ENCODE measurements at regions not wholly inside any gene's neighbourhood (a gene's known extent, or its start where the extent isn't known, plus 50 kb on each side); places are given as distances from the start of the nearest gene placed in this dataset.

DNA sequence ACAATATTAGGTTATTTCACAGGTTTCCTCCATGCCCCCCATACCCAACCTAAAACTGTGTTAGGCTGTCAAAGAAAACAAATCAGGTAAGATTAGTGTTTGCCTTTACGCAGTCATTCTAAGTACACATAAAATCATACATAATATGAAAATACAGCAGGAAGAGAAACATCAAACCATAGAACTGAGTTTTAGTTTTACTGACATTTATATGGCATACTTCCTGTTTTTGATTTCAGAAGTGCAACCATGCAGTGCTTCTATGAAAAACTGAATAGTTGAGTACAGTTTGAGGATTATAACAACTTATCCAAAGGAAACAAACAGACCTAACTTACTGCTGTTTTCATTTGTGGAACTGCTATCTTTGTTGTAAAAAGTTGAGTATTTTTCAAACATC is 91.3 kb downstream of the KCNRG start:
- no peak for DNase-seq

GRCh38 chr13:50107205-50107604 is 92.0 kb downstream of the KCNRG start:
- DNase-seq = no peak

DNA sequence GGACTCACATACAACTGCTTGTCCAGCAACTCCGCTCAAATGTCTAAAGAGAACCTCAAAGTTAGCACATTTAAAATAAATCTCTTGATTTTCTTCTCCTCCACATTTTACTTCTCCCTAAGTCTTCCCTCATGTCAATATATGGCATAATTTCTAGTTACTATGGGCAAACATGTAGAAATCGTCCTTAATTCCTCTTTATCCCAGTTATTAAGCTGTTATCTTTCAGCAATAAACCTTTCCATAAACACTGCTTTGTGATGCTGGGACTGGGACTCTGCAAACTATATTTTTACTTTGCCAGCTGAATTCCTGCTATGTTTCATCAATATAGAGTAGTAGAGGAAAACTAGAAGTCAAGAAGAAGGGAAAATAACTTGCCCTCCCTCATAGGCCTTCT is 99.7 kb downstream of the KCNRG start:
- DNase-seq = no peak

- DNase-seq = no peak
These were observed 100.5 kb downstream of the KCNRG start for GRCh38 chr13:50115695-50116094.

- peak; percentile 57 to 72 for DNase-seq
These were observed 101.3 kb downstream of the KCNRG start for GRCh38 chr13:50116430-50116973.

- DNase-seq = no peak
These were observed 104.3 kb downstream of the KCNRG start for GRCh38 chr13:50119591-50119990.

- DNase-seq = peak; percentile 55 to 62
These were observed 107.2 kb downstream of the KCNRG start for GRCh38 chr13:50122455-50122854.

GRCh38 chr13:50123002-50123401 is 107.8 kb downstream of the KCNRG start:
- no peak for DNase-seq

DNA sequence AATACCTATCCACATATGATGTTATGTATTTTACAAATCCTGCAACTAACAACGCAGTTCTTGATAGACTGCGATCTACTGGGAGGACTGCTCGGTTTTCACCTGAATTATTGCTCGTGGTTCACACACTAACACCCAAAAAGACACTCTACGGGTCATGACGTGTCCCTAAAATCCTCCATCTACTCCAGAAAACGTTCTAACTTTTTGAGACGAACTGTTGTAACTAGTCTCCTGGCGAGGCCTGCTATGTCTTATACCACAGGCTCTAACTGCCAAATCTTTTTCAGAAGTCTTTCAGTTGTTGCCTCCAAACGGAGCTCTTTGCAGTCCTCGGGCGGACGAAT is 108.2 kb downstream of the KCNRG start:
- DNase-seq = no peak

DNA sequence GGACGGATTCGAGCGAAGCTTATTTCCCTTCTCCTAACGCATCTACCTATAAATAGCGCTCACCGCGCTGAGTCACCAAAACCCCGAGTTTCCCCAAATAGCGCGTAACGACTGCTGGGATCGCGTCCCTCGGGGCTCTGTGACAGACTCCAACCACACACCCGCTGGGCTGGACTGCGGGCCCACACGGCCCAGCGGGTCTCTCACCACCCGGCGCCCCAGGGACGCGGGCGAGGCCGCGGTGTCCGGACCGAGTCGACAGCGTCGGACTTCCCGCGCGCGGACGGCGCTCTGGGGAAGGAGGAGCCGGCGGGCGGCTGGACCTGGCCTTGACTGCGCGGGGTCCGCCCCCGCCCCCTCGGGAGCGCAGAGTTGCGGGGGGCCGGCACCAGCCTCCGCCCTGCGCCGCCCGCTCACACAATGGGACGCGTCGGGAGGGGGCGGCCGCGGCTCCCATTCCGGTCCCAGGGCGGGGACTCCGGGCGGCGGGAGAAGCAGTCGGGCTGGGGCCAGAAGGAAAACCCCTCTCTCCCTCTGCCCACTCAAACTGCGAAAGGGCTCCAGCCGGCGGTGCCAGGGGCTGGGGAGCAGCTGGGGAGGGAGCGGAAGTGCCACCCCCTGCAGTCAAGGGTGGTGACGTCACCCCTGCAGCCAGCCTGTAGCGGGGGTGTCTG is 108.8 kb downstream of the KCNRG start:
- DNase-seq = peak; percentile 96 to 98

DNA sequence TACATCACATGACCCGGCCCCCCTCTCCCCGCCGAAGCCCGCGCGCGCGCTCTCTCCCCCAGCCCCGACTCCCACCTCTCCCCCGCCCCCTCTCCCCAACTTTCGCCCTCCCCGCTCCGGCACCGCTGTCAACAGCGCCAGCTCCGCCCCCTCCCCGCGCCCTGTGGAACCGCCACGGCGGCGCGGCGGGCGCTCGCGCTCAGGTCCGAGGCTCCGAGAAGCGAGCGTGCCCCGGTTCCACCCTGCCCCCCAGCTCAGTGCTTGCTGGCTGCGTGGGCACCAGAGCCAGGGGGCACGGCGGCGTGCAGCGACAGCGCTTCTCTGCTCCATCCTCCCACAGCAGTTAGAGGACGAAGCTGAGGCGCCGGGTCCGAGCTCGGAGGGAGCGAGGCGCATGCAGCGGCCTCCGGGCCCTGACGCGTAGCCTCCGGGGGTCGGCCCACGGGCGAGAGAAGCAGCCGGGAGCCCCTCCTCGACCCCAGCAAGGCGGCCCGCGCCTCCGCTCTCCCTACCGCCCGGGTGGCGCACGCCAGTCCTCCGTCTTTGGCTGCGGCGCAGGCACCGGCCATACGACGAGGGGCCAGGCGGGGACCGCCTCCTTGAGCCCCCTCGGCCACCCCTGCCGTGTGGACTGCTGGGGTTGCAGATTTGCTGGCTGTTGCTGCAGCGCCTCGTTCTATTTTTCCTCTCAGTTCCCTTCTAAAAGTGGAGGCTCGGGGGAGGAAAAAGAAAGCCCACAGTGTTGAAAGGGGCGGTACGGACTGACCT is 109.5 kb downstream of the KCNRG start:
- DNase-seq = peak; percentile 50 to 59

GRCh38 chr13:50125304-50125553 is 110.0 kb downstream of the KCNRG start:
- no peak for DNase-seq

- peak; percentile 95 to 99 for DNase-seq
These were observed 110.5 kb downstream of the KCNRG start for GRCh38 chr13:50125554-50126262.

DNA sequence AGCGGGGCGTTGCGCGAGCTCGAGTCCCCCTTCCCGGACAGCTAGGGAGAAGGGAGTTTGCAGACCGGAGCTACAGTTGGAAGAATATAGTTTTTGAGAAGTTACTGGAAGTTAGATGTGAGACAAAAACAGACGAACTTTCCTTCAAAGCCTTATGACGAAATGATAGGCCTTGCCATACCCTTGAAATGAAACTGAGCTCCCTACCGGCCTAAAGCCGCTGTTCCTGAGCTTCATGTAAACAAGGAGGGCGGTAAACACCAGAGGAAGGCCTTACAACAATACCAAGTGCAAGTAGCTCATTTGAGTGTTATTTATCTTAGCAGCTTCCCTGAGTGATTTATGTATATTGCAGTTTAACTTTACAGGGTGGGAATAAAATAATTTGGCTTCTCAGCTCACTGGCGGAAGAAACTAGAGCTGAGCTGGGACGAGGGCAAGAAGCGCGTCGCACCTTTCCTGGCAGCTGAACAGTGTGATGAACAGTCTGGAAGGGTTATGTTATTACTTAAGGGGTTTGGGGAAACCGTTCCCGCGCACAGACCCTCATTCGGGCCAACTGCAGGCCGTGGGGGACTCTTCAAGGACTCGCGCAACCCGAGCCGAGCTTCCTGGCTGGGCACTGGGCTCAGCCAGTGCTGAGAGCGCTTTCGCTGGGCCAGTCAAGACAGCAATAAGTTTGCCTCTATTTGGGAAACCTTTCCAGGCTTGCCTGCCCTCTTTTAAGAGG is 111.2 kb downstream of the KCNRG start:
- DNase-seq = peak; percentile 58 to 61

DNA sequence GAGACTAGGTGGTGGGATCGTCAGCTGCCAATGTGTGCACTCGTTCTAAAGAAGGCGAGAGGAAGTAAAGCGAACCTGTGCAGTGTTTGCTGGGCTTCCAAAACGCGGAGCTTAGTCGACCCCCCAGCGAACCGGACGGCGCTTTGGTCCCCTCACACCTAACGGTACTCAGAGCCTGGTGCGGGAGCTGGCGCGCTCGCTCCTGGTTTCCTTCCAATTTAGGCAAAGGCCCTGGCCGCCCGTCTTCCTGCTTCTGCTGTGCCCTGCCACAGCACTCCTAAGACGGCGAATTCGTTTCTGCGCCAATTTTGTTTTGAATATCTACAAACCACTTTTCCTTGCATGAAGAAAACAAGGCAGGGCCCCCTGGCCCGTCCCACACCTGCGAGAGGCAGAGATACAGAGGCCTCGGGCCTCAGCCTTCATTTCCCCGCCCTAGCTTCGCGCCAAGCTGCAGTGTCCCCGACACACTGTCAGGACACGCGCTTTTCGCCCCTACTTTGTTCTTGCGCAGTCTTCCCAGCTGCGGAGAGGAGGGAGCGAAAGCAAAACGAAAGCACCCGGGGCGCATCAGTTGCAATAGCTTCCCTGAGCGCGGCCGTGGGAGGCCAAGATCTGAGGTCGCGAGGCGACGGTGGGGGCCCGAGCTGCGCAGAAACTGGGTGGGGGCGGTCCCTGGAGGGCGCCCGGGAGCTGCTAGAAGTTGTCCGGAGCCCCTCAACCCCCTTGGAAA is 111.9 kb downstream of the KCNRG start:
- peak; percentile 75 to 81 for DNase-seq

DNA sequence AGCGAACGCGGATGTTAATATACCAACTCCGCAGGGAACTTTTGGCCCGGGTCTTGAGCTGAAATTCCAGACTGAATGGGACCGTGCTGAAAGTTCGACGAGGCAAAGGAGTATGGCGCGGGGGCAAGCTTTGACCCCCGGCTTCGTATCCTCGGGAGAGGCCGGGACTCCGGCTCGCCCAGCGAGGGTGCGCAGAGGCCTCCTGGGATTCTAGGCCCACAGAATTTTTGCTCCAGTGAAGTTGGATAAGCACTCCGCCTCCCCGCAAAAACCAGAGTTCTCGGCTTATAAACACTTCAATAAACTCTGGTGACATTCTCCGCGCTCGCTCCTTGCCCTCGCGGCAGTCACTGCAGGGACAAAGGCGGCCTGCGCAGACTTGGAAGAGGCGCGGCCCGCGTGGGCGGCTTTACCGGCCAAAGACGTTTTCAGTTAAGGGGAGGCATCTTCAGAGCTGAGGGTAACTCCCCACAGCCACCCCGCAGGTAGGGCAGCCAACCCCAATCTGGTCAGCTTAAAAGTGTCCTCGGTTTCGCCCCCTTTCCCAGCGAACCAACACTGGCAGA is 112.6 kb downstream of the KCNRG start:
- DNase-seq = no peak

DNA sequence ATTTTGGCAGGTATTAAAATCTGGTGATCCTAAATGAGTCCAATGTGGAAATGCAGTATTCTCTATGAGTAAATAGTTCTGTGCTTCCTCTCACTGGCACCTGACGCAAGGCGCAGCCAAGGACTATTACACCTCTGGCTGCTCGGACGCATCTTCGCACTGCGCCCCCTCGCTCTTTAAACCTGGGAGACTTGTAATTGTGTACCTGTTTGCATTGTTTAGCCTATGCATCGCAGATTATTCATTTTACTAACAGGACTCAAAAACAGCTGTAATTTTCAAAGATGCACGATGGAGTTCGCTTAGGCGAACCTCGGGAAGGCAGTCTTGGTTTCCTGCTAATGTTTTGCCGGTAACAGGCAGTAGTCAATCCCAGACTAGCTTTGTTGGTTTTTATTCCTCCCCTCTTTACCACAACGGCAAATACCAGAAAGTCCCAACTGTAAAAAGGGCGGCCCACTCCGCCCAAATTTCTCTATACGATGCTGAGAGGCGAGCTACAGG is 113.2 kb downstream of the KCNRG start:
- DNase-seq = no peak

DNA sequence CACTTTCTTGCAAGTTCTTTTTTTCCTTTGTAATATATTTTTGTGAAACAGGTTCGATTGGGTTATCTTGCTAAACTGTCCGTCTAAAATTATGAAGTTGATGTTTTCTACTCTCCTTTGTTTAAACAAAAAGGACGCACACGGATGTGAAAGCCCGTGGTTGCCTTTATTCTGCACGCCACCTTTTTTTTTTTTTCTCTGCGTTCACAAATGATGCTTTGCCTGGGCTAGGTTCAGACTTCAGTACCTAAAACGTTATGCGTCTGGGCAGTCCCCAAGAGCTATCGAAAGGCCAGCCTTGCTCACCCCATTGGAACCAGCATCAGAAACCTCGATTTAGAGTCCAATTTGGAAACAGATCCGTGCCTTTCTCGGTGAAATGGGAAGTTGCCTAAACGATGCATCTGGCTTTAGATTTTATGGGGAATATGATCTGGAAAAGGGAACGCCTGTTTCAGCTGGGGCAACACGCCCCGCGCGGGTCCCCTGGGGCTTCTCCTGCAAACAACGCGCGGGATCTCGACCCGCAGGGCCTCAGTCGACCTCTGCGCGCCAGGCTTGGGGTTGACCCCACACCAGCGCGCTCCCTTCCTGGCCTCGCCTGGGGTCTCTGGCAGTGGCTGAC is 113.9 kb downstream of the KCNRG start:
- no peak for DNase-seq

GRCh38 chr13:50129706-50130122 is 114.5 kb downstream of the KCNRG start:
- no peak for DNase-seq

- DNase-seq = peak in 1 of 2 donors; percentile 49
These were observed 115.1 kb downstream of the KCNRG start for GRCh38 chr13:50130123-50130946.

All from inflammatory macrophage treated with lipopolysaccharide for 1 hour (primary cell).